K562 (cell line): ENCODE measurements at regions not wholly inside any gene's neighbourhood (a gene's known extent, or its start where the extent isn't known, plus 50 kb on each side); places are given as distances from the start of the nearest gene placed in this dataset.

ENCODE experiments used
- ATAC-seq: fragments of 200-7000 bp; cut with Tn5 transposase; 3 replicates; pipeline ENCODE4 v1.9.1; 2020; ENCODE audit warnings: moderate library complexity
- BruUV-seq: library from RNA; stranded (reverse); fragments of 400-500 nt; replicated peaks from 2 replicates; lab custom pipeline; 2021; lab: Mats Ljungman, UMichigan
- CTCF ChIA-PET: fragments of 300-600 bp; formaldehyde crosslinking; extraction: SDS; loops from one replicate; lab custom pipeline; 2021; ENCODE audit warnings: low intra/inter-chr PET ratio; lab: Yijun Ruan, JAX
- POLR2A ChIA-PET: fragments of 300-600, 350-650 bp; sonication (Branson Sonifier 250); formaldehyde crosslinking; extraction: SDS; loops from one replicate; lab custom pipeline; 2021; ENCODE audit warnings: antibody characterized with exemption, inconsistent platforms; lab: Yijun Ruan, JAX
- DNase-seq, 4 experiments: peaks; one replicate each; pipeline versions ENCODE4 v3.0.0 to v3.0.0-alpha.2; 2011 to 2018; ENCODE audit warnings: low spot score in 3 of 4, mixed read lengths in 3 of 4; ENCODE audit errors: extremely low read depth in 1 of 4
- FAIRE-seq: peaks from 2 replicates; lab custom pipeline; 2011; peaks lifted over from hg19 to GRCh38; lab: Jason Lieb, UNC
- H2AFZ ChIP-seq: 2 replicates; pipeline ENCODE4 v1.6.0; 2011; ENCODE audit warnings: low read depth, low read length, control low read depth, inconsistent platforms
- H3K27ac ChIP-seq: fragments of 200-600 bp; 3 replicates; pipeline ENCODE4 v1.8.0; 2011; ENCODE audit warnings: low read depth, mild to moderate bottlenecking, control low read depth, inconsistent platforms, low read length, moderate library complexity, mixed read lengths; ENCODE audit errors: extremely low read depth
- H3K27me3 ChIP-seq, 2 experiments: fragments of 300-600 bp in 1 of 2; 2 replicates in 1 of 2; 3 replicates in 1 of 2; pipeline versions ENCODE4 v1.6.0 to v1.8.0; 2011; ENCODE audit warnings: inconsistent platforms in 2 of 2, low read length in 2 of 2, mild to moderate bottlenecking in 1 of 2, mixed read lengths in 1 of 2, moderate library complexity in 1 of 2; ENCODE audit not compliant: control insufficient read depth in 2 of 2, insufficient read depth in 2 of 2
- H3K36me3 ChIP-seq: fragments of 300-600 bp; 3 replicates; pipeline ENCODE4 v1.8.0; 2011; ENCODE audit warnings: mild to moderate bottlenecking, low read length, inconsistent platforms; ENCODE audit not compliant: control insufficient read depth, insufficient read depth
- H3K4me1 ChIP-seq, 2 experiments: fragments of 200-600 bp in 1 of 2; replicated peaks in 1 of 2; 2 replicates in 1 of 2; 3 replicates in 1 of 2; pipeline versions ENCODE4 v1.5.1 to v1.8.0; 2011; ENCODE audit warnings: inconsistent platforms in 2 of 2, low read length in 2 of 2, mild to moderate bottlenecking in 1 of 2, mixed read lengths in 1 of 2, moderate library complexity in 1 of 2; ENCODE audit not compliant: control insufficient read depth in 2 of 2, insufficient read depth in 2 of 2
- H3K4me2 ChIP-seq: 2 replicates; pipeline ENCODE4 v1.6.1; 2011; ENCODE audit warnings: low read length, control low read depth, inconsistent platforms, mixed read lengths; ENCODE audit not compliant: insufficient read depth
- H3K4me3 ChIP-seq: fragments of 200-600 bp; sonication (generic), shearing (Covaris generic); 2 replicates; pipeline ENCODE4 v1.5.1; 2016; ENCODE audit warnings: control low read depth, inconsistent platforms
- H3K79me2 ChIP-seq: fragments of 200-600 bp; 3 replicates; pipeline ENCODE4 v1.8.0; 2011; ENCODE audit warnings: low read length, inconsistent platforms; ENCODE audit not compliant: control insufficient read depth, insufficient read depth
- H3K9ac ChIP-seq, 2 experiments: 2 replicates each; pipeline versions ENCODE4 v1.6.0 to v1.6.1; 2011; ENCODE audit warnings: low read depth in 2 of 2, low read length in 2 of 2, control low read depth in 1 of 2, inconsistent platforms in 1 of 2, mild to moderate bottlenecking in 1 of 2, mixed read lengths in 1 of 2; ENCODE audit not compliant: insufficient read depth in 1 of 2
- H3K9me1 ChIP-seq: one replicate; pipeline ENCODE4 v1.6.0; 2011; ENCODE audit warnings: inconsistent platforms, mild to moderate bottlenecking, low read length, moderate library complexity; ENCODE audit not compliant: control insufficient read depth, insufficient read depth
- H3K9me3 ChIP-seq: replicated peaks from 2 replicates; pipeline ENCODE4 v1.5.1; 2011; ENCODE audit warnings: low read depth, low read length, inconsistent platforms; ENCODE audit not compliant: control insufficient read depth, insufficient read depth
- H4K20me1 ChIP-seq: replicated peaks from 2 replicates; pipeline ENCODE4 v1.6.1; 2011; ENCODE audit warnings: low read length, inconsistent platforms, mixed read lengths; ENCODE audit not compliant: control insufficient read depth, insufficient read depth
- ARHGAP35 ChIP-seq: fragments of 450-650 bp; IDR thresholded peaks from 2 replicates; pipeline ENCODE4 v1.6.1; 2018; ENCODE audit not compliant: partially characterized antibody
- BMI1 ChIP-seq: fragments of 150-350 bp; IDR thresholded peaks from 2 replicates; pipeline ENCODE4 v1.6.1; 2014; ENCODE audit warnings: low read length
- CREM ChIP-seq: IDR thresholded peaks from 2 replicates; pipeline ENCODE4 v1.6.1; 2014; ENCODE audit warnings: antibody characterized with exemption, low read depth
- CTBP1 ChIP-seq: fragments of 450-650 bp; IDR thresholded peaks from 2 replicates; pipeline ENCODE4 v1.6.1; 2016; ENCODE audit warnings: borderline replicate concordance
- HLTF ChIP-seq: fragments of 450-650 bp; IDR thresholded peaks from 2 replicates; pipeline ENCODE4 v1.6.1; 2016
- HNRNPUL1 ChIP-seq: fragments of 200-400 bp; formaldehyde crosslinking; IDR thresholded peaks from 2 replicates; pipeline ENCODE4 v1.6.1; 2017; ENCODE audit warnings: low read length
- KLF16 ChIP-seq: IDR thresholded peaks from 2 replicates; pipeline ENCODE4 v1.6.1; 2016; ENCODE audit warnings: antibody characterized with exemption
- MAX ChIP-seq: sonication (generic); formaldehyde crosslinking; IDR thresholded peaks from 2 replicates; pipeline ENCODE4 v1.9.0; 2022; ENCODE audit warnings: mild to moderate bottlenecking, missing genetic modification reagents
- MYNN ChIP-seq, 2 experiments: sonication (generic); formaldehyde crosslinking in 1 of 2; IDR thresholded peaks; 2 replicates each; pipeline versions ENCODE4 v1.5.0 to v1.6.1; 2016 to 2020; ENCODE audit warnings: antibody characterized with exemption in 1 of 2, missing genetic modification reagents in 1 of 2
- NR2C2 ChIP-seq, 2 experiments: fragments of 200-800 bp in 1 of 2; sonication (Bioruptor generic) in 1 of 2; sonication (generic) in 1 of 2; formaldehyde crosslinking in 1 of 2; IDR thresholded peaks; 2 replicates each; pipeline versions ENCODE4 v1.6.1 to v1.8.0; 2016 to 2022; ENCODE audit warnings: mild to moderate bottlenecking in 1 of 2, missing compliant biosample characterization in 1 of 2, missing genetic modification characterization in 1 of 2, missing genetic modification reagents in 1 of 2
- POLR2AphosphoS2 ChIP-seq: IDR thresholded peaks from 2 replicates; pipeline ENCODE4 v1.6.1; 2012; ENCODE audit warnings: low read length, improper control_type of control experiment
- SNAPC5 ChIP-seq: fragments of 250-450 bp; sonication (Bioruptor Pico); IDR thresholded peaks from 2 replicates; pipeline ENCODE4 v1.8.0; 2021; ENCODE audit warnings: moderate library complexity, mild to moderate bottlenecking, inconsistent platforms
- SNRNP70 ChIP-seq: fragments of 200-400 bp; formaldehyde crosslinking; optimal IDR thresholded peaks from 2 replicates; pipeline ENCODE3; 2017; ENCODE audit warnings: low read depth, low read length
- TBL1XR1 ChIP-seq, 2 experiments: IDR thresholded peaks; 2 replicates each; pipeline ENCODE4 v1.6.1; 2012; ENCODE audit warnings: improper control_type of control experiment in 2 of 2, low read length in 2 of 2, mild to moderate bottlenecking in 1 of 2
- THRA ChIP-seq: fragments of 450-650 bp; IDR thresholded peaks from 2 replicates; pipeline ENCODE4 v1.6.1; 2017; ENCODE audit warnings: mild to moderate bottlenecking, moderate library complexity
- ZNF717 ChIP-seq: fragments of 250-450 bp; sonication (Bioruptor Pico); IDR thresholded peaks from 2 replicates; pipeline ENCODE4 v1.5.0; 2021
- WGBS: fragments of 100-300 bp; shearing (Covaris generic); methylation state at CpG from one replicate; pipeline ENCODE4 v1.1.6; 2016; ENCODE audit warnings: low coverage, mixed read lengths; ENCODE audit not compliant: insufficient coverage; ENCODE audit errors: missing lambda C conversion rate; 5-methylcytosine and 5-hydroxymethylcytosine counted together
- in situ Hi-C: fragments of 300-500 bp; cut with MboI; formaldehyde crosslinking; loops from 4 replicates; pipeline ENCODE4 v1.15.0; 2018; ENCODE audit warnings: inconsistent platforms, mixed read lengths
- intact Hi-C: fragments of 100-400 bp; cut with micrococcal nuclease; formaldehyde crosslinking; loops from 2 replicates; pipeline ENCODE4 v1.14.2; 2022
- TF ChIP-seq, protein P1 (sequence below): fragments of 250-450 bp; sonication (Bioruptor Pico); IDR thresholded peaks from 2 replicates; pipeline ENCODE4 v1.8.0; 2021; ENCODE audit warnings: mild to moderate bottlenecking, moderate library complexity

DNA sequence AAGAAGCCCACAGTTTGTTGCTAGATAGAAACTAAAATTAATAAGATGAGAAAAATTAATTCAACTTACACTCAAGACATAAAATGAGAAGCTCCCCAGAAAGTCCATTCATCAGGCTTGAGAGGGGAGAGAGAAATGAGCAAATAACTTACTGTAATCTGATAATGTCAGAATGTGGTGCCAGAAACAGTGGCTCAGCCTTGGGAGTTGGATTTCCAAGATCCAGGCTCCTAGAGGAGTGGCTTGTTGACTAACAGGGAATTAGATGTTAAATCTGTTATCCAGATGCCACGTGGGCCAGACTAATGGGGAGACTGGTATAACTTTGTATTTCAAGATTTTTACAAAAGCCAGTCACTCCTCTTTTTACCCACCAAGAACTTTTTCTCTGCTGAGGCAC is 458.2 kb downstream of the GADD45G start:
- no peaks in the 10 kb centered on the region for H4K20me1 ChIP-seq
- H3K4me1 ChIP-seq: no peaks in the 10 kb centered on the region
- CTCF ChIA-PET: no interaction called here
- no peak overlapping the region for H2AFZ ChIP-seq
- H3K9ac ChIP-seq: no peak overlapping the region
- H3K4me2 ChIP-seq: no peak overlapping the region
- TF ChIP-seq CTBP1 (no peak), SNRNP70 (no peak), HNRNPUL1 (no peak), HLTF (no peak), POLR2AphosphoS2 (no peak), BMI1 (no peak), TBL1XR1 (IDR thresholded peaks at IDR 0.05; ENCODE audit: low read length in 2 of 2) (no peak), ARHGAP35 (no peak), MYNN (IDR thresholded peaks at IDR 0.05) (no peak), MYNN (CRISPR knock-in tag; IDR thresholded peaks at IDR 0.05) (no peak), CREM (no peak), ZNF717 (CRISPR knock-in tag) (no peak), KLF16 (no peak), MAX (CRISPR knock-in tag) (no peak), SNAPC5 (CRISPR knock-in tag) (no peak), THRA (no peak), NR2C2 (CRISPR knock-in tag; IDR thresholded peaks at IDR 0.05) (no peak), NR2C2 (tag; IDR thresholded peaks at IDR 0.05) (no peak)
- TF ChIP-seq, protein P1, sequence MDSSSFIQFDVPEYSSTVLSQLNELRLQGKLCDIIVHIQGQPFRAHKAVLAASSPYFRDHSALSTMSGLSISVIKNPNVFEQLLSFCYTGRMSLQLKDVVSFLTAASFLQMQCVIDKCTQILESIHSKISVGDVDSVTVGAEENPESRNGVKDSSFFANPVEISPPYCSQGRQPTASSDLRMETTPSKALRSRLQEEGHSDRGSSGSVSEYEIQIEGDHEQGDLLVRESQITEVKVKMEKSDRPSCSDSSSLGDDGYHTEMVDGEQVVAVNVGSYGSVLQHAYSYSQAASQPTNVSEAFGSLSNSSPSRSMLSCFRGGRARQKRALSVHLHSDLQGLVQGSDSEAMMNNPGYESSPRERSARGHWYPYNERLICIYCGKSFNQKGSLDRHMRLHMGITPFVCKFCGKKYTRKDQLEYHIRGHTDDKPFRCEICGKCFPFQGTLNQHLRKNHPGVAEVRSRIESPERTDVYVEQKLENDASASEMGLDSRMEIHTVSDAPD (CRISPR knock-in tag): no peak
- TF ChIP-seq, all 486 proteins: peak for 0
- intact Hi-C loops (no loop called here), in situ Hi-C loops (no loop called here)
- POLR2A ChIA-PET: no interaction called here
- WGBS: 0% methylated on average over 1 of the region's 1 CpG
- BruUV-seq: no TSS peak
- DNase-seq (no peak), FAIRE-seq (no peak), ATAC-seq (no peak)
- no peak overlapping the region for H3K27ac ChIP-seq
- no peaks in the 10 kb centered on the region for H3K9me1 ChIP-seq
- no peaks in the 10 kb centered on the region for H3K36me3 ChIP-seq
- no peaks in the 10 kb centered on the region for H3K79me2 ChIP-seq
- no peak overlapping the region for H3K4me3 ChIP-seq
- no peaks in the 10 kb centered on the region for H3K9me3 ChIP-seq
- no peaks in the 10 kb centered on the region for H3K27me3 ChIP-seq
